Left lobe of liver (tissue), 2 donors: ENCODE measurements at regions not wholly inside any gene's neighbourhood (a gene's known extent, or its start where the extent isn't known, plus 50 kb on each side); places are given as distances from the start of the nearest gene placed in this dataset.
"Not testable (repeated sequence)": the region's sequence is repeated elsewhere in the genome, so short reads cannot be mapped to it uniquely, and the experiment has no call there.

Experiments
- ATAC-seq: fragments of 200-7000 bp; cut with Tn5 transposase; one replicate; pipeline ENCODE4 v1.9.1; 2020; ENCODE audit warnings: mild to moderate bottlenecking, moderate library complexity
- DNase-seq: peaks from one replicate; pipeline ENCODE4 v3.0.0-alpha.2; 2020; ENCODE audit warnings: low spot score
- donor health status: DM: no; HTN: no; CAD: no; lungs with moderate emphysema.
- donor health status: DM: no; HTN: yes; CAD: no.

DNA sequence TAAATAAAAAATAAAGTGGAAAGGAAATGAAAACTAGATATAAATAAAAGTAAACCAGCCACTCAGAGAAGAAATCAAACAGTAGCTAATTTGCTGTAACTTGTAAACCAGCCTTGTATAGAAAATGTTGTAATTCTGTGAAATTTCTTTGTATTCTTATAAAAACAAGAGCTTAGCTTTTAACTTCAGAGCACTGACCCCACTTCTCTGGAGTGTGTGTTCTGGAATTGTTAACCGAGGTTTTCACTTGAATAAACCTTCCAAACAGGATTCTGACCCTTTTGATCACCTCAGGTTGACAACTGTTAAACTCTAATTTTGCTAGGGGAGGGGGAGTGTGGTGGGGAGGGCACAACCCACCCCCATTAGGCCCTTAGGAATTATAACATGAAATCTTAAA lies 151.9 kb upstream of the TRIM24 start:
- no peak for ATAC-seq
- no peak for DNase-seq

DNA sequence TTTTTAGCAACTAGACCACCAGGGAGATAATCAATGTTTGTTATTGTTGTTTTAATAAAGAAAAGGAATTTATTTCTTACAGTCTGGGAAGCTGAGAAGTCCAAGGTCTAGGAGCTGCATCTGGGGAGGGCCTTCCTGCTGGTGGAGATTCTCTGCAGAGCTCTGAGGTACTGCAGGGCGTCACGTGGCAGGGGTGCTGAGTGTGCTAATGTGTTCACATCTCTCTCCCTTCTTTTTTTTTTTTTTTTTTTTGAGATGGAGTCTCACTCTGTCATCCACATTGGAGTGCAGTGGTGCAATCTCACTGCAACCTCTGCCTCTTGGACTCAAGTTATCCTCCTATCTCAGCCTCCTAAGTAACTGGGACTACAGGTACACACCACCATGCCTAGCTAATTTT lies 150.9 kb upstream of the TRIM24 start:
- no peak for DNase-seq
- ATAC-seq, result no peak

- no peak for DNase-seq
- ATAC-seq, result no peak
Measured at GRCh38 chr7:138313829-138314178, 146.3 kb upstream of the TRIM24 start.

- DNase-seq (no peak), ATAC-seq (peak; percentile 84)
Measured at GRCh38 chr7:138316421-138317043, 143.5 kb upstream of the TRIM24 start.

DNA sequence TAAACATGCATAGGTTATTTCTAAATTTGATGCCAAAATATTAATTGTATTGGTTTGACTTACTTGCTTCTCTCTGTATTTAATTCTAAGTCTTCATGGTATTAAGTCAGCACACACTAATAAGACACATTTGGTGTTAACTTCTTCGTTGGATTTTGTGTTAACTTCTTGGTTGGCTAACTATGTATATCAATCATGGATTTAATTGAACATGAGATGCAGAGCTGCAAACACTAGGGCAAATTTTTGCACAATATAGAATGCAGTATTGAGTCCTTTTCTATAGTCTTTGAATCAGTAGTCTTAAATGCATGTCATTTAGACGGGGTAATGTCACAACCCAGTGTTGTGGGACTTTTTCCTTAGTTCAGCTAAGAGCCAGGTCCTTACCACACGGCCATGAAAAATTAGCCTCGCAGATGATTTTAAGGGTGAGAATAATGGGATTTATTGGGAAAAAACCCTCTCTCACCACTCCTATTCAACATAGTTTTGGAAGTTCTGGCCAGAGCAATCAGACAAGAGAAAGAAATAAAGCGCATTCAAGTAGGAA lies 142.9 kb upstream of the TRIM24 start:
- DNase-seq (no peak), ATAC-seq (no peak)

DNA sequence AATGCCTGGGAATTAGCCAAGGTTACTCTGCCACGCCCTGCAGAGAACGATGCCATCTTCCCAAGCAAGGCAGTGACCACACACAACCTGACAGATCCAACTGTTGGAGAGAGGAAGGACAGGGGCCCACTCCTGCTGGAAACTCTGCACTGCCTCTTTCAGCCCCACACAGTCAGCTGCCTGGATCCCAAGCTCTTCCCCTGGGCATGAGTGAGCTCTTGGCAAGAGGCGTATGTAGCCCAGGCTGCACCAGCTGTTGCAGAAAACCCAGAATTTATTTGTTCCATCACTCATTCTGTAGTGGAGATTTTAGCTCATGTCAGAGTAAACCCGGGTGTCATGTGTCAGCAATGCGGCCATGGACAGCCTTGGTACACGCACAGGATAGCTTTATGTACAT lies 135.1 kb upstream of the TRIM24 start:
- ATAC-seq (no peak), DNase-seq (no peak)

- DNase-seq, result no peak
- ATAC-seq, result no peak
Measured at GRCh38 chr7:138325434-138325833, 134.6 kb upstream of the TRIM24 start.

- ATAC-seq, result no peak
- DNase-seq, result no peak
Measured at GRCh38 chr7:138328215-138328614, 131.8 kb upstream of the TRIM24 start.

- not testable (repeated sequence) for ATAC-seq, DNase-seq
Measured at GRCh38 chr7:138332850-138333249, 127.2 kb upstream of the TRIM24 start.

GRCh38 chr7:138338361-138338760 lies 121.7 kb upstream of the TRIM24 start:
- peak; percentile 67 for DNase-seq
- ATAC-seq, result peak; percentile 74

- ATAC-seq, DNase-seq: not testable (repeated sequence)
Measured at GRCh38 chr7:138339229-138339628, 120.8 kb upstream of the TRIM24 start.

DNA sequence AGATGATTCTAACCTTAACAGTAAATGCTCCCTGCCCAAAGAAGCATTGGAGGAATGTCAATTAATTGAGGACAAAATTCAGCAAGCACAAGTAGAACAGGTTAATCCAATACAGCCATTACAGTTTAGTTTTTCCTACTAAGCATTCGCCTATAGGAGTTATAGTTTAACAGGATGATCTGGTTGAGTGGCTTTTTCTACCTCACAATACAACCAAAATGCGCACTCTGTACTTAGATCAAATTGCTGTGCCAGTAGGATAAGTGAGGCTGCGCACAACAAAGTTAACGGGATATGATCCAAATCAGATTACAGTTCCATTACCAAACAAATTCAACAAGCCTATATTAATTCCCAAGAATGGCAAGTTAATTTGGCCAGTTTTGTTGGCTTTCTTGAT lies 117.1 kb upstream of the TRIM24 start:
- ATAC-seq, result no peak

GRCh38 chr7:138345567-138345966 lies 114.5 kb upstream of the TRIM24 start:
- ATAC-seq (no peak), DNase-seq (no peak)

More for the DNA sequence above, 117.1 kb upstream of the TRIM24 start:
- DNase-seq, result no peak

GRCh38 chr7:138346975-138347374 lies 113.1 kb upstream of the TRIM24 start:
- no peak for DNase-seq
- ATAC-seq, result no peak

GRCh38 chr7:138349841-138350700 lies 110.0 kb upstream of the TRIM24 start:
- no peak for DNase-seq
- no peak for ATAC-seq

DNA sequence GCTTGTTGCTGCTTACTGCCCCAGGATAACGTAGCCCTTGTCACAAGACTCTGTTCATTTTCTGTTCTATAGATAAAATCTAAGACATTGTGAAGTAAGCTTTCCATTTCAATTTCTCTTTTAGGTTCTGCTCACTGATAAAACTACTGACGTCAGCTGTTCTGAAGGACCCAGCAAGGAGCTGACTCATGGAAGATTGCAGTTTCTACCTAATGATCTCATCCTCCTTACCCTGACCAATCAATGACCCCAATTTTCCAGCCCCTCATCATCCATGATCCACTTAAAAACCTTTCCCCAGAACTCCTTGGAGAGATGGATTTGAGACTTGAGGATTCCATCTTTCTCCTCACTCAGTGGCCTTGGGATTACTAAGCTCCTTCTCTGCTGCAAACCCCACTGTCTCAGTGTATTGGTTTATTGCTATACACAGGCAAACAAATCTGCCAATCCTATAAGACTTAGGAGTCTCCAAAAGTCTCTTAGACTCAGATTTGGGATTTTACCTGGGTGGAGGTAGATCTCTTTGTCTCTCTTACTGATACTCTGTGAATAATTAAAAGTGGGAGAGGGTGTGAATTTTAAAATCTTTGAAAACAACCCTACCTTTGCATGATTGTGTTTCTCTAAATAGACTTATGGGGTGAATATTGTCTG lies 109.2 kb upstream of the TRIM24 start:
- no peak for ATAC-seq
- no peak for DNase-seq

DNA sequence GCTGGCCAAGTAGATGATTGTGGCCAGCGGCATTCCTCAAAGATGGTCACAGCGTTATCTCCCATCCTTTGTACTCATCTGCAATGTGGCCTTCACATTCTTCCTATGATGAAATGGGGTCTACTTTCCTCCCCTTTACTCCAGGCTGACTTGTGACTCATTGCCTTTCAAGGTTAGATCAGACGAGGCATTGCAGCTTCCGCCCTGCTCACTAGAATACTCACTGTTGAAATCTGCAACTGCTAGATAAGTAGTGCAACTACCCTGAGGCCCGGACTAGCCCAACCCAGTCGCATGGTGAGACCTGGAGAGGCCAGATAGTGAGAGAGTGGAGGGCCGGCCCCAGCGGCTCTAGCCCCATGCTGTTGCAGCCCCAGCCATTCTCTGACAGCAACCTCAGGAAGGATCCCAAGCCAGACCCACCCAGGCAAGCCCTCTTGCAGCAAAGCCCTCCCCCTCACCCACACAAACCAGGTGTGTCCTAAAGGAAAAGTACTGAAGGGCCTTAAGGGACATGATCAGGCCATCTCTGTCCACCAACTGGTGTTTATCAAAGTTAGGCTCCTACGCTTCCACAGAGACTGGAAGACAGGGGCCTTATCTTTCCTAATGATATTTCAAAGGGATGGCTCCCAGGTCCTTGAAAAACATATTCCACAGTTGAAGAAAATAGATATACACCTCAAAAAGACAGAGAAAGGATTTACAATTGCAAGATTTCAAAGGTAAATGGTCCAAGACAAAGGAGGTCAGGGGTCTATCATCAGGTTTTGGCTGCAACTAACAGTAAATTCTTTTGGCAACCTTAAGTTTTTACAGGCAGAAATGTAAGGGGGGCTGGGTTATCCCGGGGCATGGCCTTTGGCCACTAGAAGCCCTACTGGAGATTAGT lies 107.2 kb upstream of the TRIM24 start:
- no peak for ATAC-seq

DNA sequence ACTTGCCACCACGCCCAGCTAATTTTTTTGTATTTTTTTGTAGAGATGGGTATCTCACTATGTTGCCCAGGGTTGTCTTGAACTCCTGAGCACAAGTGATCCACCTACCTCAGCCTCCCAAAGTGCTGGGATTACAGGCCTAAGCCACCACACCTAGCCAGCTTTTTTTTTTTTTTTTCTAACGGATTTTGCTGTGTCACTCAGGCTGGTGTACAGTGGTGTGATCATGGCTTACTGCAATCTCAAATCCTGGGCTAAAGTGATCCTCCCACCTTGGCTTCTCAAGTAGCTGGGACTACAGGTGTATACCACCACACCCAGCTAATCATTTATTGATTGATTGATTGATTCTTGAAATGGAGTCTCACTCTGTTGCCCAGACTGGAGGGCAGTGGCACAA lies 106.0 kb upstream of the TRIM24 start:
- no peak for DNase-seq
- ATAC-seq, result no peak

More for the DNA sequence above, 107.2 kb upstream of the TRIM24 start:
- DNase-seq, result no peak

GRCh38 chr7:138355254-138355653 lies 104.8 kb upstream of the TRIM24 start:
- ATAC-seq (no peak), DNase-seq (no peak)

GRCh38 chr7:138358850-138359341 lies 101.2 kb upstream of the TRIM24 start:
- DNase-seq (no peak), ATAC-seq (no peak)
